NT2/D1 (cell line): ENCODE measurements at regions not wholly inside any gene's neighbourhood (a gene's known extent, or its start where the extent isn't known, plus 50 kb on each side); places are given as distances from the start of the nearest gene placed in this dataset.

Experiments
- SUZ12 ChIP-seq: IDR thresholded peaks from 2 replicates; pipeline ENCODE4 v1.6.1; 2011; ENCODE audit not compliant: insufficient read length, insufficient read depth; ENCODE audit errors: extremely low read depth
- YY1 ChIP-seq: IDR thresholded peaks from 2 replicates; pipeline ENCODE4 v1.6.1; 2011; ENCODE audit not compliant: insufficient read length, insufficient read depth

- TF ChIP-seq YY1 = no peak
- TF ChIP-seq SUZ12 = no peak
Observed at GRCh38 chr14:61923348-61923747, 161.1 kb downstream of the SNAPC1 start.
